NCI-H82 treated with DMSO at 0.1 percent for 48 hours (cell line): ENCODE measurements at regions not wholly inside any gene's neighbourhood (a gene's known extent, or its start where the extent isn't known, plus 50 kb on each side); places are given as distances from the start of the nearest gene placed in this dataset.

Source experiments
- DNase-seq: peaks from one replicate; lab custom pipeline; 2025; ENCODE audit not compliant: unreplicated experiment; lab: John Stamatoyannopoulos, UW

DNA sequence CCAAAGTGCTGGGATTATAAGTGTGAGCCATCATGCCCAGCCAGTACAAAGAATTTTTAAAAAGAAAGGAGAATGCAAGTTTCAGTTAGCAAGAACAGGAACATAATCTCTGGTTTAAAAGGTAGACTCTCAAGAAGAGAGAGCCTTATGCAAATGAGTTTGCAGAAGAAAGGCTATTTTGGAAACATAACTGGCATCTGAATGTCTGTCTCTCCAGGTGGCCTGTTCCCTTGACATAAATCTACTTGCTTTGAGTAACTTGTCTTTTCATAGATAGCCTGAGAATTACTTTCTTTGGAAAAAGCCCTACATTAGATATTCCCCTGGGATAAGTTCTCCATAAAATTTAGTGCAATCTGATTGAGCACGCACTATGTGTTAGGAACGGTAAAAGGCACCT, 109.6 kb downstream of the ICOS start:
- DNase-seq: no peak

DNA sequence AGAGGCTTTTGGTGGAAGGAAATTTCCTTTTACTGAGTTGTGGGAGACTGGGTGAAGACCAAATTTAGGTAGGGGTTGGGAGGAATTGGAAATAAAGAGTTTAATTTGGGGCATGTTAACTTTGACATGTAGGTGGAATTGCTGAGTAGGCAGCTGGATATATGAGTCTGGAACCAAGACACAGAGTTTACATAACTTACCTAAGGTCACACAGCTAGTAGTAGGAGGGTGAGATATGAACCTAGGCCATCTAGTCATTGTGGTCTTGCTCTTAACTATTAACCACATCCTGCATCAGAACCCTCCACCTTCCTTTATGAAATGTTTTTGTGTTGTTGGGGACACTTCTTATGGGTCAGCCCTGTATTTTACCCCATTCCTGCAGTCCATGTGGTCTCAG, 113.1 kb downstream of the ICOS start:
- DNase-seq: no peak

DNA sequence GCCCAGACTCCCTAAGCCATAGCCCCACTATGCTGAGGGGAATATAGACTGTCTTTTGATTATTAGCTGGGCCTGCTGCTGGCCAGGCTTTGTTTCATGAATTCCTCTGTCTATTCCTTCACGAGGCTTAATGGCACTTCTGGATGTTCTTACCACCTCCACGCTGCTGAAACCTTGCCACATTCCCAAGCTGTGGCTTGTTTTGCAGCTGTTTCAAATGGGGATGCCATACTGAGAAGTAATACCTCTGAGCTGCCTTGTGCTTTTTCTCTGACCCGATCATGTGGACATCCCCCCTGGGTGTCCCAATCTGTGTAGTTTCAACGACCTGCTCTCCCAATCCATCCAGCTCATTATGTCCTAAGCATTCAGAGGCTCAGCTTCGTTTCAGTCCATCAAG, 114.1 kb downstream of the ICOS start:
- no peak for DNase-seq

DNA sequence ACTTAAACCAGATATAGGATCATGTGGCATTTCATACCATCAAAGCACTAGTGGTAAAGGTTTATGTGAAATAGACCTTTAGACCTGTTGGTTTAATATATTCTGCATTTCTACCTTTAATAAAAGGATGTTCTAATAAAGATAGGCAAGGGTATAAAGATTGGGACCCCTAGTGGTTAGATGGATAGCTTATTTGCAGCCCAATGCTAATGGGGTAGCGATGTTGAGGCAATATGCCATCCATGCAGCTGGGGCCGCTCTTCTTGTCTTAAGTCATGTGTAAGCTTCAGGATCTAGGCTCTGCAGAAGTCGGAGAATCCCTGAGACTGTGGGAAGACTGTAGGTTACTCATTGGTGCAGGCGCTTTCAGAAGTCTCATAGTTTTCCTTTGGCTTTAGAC, 114.9 kb downstream of the ICOS start:
- peak; percentile 4 for DNase-seq

DNA sequence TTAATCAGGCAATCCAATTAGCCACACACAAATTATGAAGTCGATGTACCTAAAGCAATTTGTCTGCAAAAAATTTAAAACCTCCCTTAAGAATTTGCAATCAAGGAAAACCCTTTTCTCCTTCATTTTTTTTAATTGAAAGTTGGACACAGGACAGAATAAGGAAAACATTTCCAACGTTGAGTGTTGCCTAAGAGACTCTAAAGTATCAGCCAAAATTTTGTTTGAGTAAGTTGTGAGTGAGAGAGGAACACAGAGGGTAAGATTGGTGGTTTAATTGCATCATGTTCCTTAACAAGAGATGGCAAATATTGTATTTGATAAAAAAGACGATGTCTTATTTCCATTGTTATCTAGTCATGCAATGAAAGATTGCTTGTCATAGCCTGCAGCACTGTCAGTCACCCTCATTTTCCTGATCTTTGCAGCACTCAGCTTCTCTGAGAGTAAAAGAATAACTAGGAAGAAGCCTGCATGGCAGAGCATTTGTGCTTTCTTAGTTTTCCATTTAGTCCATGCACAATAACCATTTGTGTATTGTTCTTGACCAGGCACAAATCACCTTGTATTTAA, 115.5 kb downstream of the ICOS start:
- DNase-seq: no peak

DNA sequence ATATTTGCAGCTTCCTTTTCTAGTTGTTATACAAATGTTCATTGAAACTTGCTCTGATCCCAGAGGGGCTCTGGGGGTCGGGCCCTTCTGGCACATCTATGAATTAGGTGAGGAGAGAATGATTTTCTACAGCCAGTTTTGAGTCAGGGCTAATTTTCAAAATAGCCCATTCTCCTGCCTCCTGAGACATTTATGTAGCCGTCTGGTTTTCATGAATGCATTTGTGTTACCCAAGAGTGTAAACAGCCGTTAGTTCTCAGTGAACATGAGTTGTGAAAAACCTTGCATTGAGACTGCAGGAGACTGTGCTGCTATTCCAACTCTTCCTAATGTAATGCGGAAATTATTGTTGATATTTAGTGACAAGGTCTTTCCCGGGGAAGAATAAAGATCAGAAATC, 122.5 kb downstream of the ICOS start:
- DNase-seq: no peak

DNA sequence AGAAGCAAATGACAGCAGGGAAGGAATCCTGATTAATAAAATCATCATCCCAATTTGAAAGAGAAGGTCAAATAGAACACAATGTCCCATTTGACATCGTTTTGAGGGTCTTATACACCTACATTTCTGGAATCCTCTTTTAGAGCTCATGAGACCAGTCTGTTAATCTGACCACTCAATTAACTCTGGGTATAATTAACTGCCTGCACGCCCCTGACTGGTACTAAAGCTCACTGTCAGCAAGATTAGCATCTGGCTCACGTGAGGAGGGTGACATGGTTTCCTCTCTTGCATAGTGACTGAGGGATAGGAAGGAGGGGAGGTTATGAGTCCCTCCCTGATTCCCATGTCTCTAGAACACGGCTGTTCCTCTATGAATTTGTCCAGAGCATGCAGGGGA, 124.3 kb downstream of the ICOS start:
- DNase-seq: peak; percentile 15

DNA sequence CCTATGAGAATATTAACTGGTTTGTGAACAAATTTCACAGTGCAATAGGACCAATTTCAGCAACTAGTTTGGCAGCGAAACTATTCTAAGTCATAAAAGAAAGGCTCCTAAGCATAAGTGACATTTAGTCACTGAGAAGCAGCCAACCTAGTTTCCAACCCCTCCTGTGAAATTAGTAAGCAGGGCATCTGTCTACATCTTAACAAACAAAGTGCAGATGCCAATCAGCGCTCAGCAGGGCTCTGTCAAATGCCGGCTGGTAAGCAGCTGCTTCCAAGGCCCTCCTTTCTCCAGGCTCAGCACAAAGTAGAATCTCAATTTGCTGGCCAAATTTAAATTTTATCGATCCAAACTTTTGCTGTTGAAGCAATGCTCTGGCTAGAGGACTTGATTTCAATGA, 124.7 kb downstream of the ICOS start:
- no peak for DNase-seq

DNA sequence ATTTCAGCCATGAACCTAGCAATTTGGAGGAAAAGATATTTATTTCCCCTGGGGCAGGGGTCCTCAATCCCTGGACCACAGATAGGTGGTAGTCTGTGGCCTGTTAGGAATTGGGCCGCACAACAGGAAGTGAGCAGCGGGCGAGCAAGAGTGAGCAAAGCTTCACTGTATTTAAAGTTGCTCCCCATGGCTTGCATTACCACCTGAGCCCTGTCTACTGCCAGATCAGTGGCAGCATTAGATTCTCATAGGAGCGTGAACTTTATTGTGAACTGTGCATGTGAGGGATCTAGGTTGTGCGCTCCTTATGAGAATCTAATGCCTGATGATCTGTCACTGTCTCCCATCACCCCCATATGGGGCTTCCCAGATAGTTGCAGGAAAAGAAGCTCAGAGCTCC, 127.6 kb downstream of the ICOS start:
- DNase-seq: no peak

DNA sequence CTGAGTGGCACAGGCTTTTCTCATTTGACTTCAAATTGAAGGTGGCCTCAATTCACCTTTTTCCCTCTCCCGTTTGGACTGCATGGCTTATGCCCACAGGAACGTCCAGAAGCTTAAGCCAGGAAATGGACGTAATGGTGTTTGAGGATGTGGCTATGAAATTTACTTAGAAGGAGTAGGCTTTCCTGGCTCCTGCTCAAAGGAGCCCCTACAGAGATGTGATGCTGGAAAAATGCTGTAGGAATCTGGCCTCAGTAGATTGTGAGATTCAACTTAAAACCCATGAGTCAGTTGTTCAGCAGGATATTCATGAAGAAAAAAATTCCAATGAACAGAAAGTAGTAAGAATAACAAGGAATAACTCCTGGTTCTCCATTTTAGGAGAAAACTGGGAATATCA, 129.0 kb downstream of the ICOS start:
- no peak for DNase-seq

DNA sequence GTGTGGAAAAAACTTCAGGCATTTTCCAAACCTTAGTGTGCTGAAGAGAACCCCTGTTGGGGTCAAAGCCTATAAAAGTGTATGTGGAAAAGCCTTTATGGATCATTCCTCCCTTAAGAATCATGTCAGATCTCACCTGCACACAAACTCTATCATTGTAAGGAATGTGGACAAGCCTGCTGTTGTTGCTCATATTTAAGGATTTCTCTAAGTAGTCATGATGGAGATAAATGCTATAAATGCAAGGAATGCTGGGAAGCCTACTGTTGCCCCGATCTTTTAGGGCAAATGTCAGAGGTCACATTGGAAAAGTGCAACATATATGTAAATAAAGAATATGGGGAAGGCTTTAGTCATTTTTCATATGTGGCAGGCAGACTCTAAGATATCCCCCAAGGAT, 129.5 kb downstream of the ICOS start:
- DNase-seq: no peak

DNA sequence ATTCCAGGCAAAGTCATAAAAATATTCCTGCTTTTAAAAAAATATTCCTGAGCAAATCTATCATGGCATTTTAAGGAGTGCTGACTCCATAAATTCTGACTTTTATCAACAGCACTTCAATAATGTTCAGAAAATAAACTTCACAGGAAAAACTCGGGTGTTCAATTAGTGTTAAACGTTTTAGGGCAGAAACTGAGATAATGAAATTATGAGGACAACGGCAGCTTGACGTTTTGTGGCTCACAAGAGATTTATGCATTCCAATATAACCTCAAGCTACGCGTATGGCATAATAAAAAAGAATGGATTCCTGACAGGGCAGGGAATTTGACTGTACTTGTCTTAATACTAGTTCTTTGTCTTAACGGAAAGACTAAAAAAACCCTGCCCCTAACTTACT, 133.2 kb downstream of the ICOS start:
- DNase-seq: no peak

DNA sequence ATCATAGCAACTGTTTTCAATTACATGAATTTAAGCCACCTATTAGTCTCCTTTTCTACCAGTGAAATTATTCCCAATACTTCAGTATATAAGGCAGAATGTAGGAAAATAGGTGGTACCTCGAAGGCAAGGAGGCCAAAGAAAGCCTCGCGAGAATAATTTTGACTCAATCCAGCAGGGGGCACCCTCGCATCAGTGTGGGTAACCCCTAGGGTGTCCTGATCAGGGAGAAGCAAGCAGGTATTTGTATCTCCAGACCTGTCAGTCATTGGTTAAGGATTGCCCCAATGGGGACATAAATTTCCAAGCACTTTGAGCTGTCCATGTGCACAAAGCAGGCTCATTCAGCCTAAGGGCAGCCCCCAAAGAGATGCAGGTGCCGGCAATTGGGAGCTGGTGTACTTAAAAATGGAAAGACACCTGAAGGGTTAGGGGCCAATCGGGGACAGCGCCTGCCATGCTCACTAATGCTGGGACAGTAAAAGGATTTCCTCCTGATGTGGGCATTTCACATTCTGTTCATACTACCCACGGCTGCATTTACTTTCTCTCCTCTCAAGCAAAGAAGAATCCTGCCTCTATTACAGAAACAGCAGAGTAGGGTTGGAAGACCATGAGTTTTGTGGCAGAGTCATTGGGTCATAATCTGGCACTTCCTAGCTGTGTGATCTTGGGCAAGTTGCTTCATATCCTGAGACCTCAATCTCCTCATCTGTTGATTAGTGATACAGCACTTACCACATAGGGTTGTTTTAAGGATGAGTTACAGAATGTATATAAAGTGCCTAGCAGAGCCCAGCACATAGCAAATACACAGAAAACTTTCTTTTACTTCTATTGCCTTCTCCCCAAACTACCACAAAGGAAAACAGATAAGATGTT, 136.1 kb downstream of the ICOS start:
- peak; percentile 3 for DNase-seq

DNA sequence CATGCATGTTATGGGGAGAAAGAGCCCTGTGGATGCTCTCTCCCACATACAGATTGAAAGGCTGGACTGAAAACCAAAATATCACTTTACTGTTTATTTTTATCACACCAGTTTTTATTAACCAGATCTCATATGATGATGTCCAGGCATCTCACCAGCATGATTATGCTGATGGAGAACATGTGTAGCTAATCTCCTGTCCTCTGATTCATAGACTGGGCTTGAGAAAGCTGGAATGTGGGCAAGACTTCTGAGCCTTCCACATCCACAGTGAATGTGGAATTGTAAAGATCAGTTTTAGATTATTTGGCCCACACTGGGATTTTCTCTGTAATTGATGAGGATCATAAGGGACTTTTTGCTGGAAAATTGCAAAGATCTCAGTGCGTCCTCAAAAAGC, 137.9 kb downstream of the ICOS start:
- DNase-seq: no peak

DNA sequence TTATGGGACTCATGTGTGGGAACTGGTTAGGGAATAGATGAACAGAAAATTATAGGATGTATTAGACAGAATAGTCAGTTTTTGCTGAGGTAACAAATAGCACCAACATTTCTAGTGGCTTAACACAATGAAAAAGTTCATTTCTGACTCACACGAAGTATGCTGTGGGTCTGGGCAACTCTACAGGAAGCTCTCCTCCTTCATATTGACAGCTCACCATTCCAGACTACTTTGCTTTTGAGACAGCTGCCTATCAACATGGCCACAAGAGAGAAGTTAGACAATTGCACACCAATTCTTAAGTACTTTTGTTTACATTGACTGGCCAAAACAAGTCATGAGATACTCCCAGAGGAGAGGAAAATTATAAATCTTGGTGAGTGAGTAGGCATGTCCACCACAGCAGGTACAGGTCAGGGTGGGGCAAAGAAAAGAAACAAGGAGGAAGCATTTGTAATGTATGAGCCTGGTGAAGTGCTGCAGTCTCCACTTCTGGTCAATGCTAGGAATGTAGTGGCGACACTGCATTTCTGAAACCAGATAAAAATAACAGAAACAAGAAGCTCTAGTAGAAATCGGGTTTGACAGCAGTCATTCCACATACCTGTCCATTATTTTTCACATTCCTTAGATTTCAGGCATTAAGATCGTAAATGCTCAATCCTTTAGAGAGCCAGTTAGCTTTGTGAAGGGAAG, 141.6 kb downstream of the ICOS start:
- DNase-seq: no peak

DNA sequence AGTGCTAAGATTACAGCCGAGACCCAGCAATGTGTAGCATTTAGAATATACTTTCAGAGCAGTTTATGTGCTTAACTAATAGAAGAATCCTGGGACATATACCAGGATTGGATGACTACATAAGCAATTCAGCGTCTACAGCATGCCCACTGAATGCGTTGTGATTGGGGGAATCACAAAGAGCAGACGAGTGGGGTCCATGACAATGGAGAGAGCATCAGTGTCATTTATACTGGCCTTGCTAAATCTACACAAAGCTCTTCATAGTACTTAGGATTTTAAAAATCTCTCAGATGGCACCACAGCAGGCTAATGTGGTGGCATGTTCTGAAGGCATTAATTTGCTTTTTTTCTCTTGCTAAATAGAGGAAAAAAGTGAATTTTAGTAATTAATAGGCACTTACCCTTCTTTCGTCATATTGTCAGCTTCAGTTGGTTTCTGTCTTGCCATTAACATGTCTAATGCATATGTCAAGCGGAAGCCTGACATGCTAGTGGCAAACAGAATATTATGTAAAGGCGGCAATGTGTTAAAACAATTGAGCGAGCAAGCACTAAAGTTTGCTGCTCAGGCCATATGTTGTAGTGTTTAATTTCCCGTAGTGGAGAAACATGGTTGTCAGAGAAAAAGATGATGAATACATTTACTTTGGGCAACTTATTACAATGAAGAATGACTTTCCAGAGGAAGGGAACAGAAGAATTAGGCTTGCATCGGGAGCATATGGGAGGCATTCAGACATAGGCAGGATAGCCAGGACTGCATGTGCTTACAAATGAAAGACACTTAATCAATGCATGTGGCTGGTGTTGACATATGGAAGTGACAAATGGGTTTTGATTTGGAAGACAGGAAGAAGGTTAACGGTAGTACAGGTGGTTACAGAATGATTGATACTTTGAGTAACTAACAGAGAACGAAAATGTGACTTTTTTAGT, 145.2 kb downstream of the ICOS start:
- peak; percentile 17 for DNase-seq

DNA sequence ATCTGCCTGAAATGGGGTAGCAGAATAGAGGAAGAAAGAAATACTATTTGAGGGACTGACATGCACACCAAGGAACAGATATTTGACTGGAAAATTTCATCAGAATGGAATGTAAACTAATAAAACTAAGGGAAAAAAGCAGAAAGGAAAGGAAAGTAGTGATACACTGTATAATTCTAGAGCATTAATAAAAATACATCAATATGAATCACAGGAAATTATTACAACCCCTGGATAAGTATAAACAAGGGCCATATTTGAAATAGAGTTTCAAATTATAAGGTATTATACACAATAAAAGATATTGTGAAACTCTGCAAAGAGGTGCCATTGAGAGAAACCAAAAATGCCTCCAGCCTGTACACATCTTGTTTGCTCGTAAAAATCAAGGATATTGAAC, 149.6 kb downstream of the ICOS start:
- no peak for DNase-seq

DNA sequence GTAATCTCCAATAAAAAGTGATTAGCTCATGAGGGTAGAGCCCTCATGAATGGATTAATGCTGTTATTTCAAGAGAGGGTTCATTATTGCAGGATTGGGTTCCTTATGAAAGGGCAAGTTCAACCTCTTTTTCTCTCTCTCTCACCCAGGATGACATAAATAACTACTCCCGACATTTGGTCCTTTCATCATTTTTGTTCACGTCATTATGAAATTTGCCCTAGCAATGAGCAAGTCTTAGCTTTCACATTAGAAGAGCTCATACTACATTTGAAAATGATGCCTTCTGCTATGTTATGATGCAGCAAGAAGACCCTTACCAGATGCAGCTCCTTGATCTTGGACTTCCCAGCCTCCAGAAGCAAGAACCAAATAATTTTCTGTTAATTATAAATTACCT, 152.5 kb downstream of the ICOS start:
- DNase-seq: no peak

DNA sequence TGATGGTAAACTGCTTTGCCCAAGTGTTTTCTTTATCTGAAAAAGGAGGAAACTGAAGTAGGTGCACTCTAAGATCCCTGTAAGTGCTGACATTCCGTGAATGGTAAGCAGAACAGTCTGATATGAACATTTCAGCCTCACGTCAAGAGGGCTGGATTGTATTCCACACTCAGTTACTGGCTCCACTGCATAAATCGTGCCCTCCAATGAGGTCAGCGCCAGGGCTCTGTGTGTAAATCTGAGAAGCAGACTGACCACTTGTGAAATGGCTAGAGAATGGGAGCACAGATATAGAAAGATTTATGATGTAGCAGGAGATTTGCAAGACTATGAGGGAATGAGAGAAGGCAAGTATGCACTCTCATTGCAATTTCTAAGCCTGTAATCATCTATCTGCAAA, 153.0 kb downstream of the ICOS start:
- DNase-seq: no peak

DNA sequence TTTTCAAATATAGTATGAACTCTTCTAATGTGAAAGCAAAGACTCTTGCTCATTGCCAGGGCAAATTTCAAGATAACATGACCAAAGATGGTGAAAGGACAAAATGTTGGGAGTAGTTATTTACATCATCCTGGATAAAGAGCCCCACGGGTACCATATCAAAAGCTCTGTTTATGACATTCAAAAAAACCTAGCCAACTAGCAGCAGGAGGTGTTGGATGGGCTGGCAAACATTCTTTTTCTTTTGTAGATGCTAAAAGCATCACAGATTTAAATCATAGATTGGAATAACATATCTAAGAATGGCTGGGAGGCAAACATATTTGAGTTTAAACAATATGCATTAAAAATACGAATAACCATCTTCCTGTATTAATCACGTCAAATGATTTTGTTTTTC, 153.5 kb downstream of the ICOS start:
- no peak for DNase-seq

DNA sequence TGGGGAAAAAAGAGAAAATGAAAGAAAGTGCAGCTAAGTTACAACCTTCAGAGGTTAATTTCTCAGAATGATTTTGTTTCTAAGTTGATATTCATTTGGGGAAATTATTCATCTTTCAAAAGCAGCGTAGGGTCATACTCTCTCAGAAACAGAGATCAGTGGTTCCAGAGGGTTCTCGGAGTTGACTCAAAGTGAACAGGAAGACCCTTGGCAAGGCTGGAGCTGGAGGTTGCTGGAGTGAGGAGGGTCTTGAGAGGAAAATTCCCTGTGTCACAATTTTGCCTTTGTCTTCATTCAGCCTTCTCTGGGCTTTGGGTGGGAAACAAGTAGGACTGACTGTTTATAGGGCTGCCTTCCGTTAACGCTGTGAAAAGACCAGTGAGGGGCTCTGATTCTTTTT, 168.2 kb downstream of the ICOS start:
- DNase-seq: no peak
